PFSK-1 (cell line): ENCODE measurements at regions not wholly inside any gene's neighbourhood (a gene's known extent, or its start where the extent isn't known, plus 50 kb on each side); places are given as distances from the start of the nearest gene placed in this dataset.

ENCODE experiments used
- FOXP2 ChIP-seq: optimal IDR thresholded peaks from 2 replicates; pipeline ENCODE3; 2011; ENCODE audit warnings: borderline replicate concordance, control low read depth, inconsistent platforms; ENCODE audit not compliant: insufficient read depth; ENCODE audit errors: extremely low read length, extremely low read depth
- POLR2AphosphoS5 ChIP-seq: IDR thresholded peaks from 2 replicates; pipeline ENCODE4 v1.6.1; 2012; ENCODE audit warnings: low read depth, mild to moderate bottlenecking, control low read depth, low read length, moderate library complexity
- SIN3A ChIP-seq: IDR thresholded peaks from 2 replicates; pipeline ENCODE4 v1.6.1; 2012; ENCODE audit warnings: mild to moderate bottlenecking, low read length, moderate library complexity, borderline replicate concordance; ENCODE audit not compliant: insufficient read depth
- TAF1 ChIP-seq: IDR thresholded peaks from 2 replicates; pipeline ENCODE4 v1.6.1; 2012; ENCODE audit warnings: low read length, control low read depth, borderline replicate concordance; ENCODE audit not compliant: insufficient read depth
- TF ChIP-seq, protein P1 (sequence below), 2 experiments: IDR thresholded peaks; 2 replicates each; pipeline versions ENCODE4 v1.6.1 to v1.8.0; 2011 to 2012; ENCODE audit warnings: low read depth in 2 of 2, low read length in 2 of 2, control low read depth in 1 of 2, inconsistent platforms in 1 of 2, mild to moderate bottlenecking in 1 of 2, moderate library complexity in 1 of 2; ENCODE audit not compliant: insufficient read depth in 1 of 2

DNA sequence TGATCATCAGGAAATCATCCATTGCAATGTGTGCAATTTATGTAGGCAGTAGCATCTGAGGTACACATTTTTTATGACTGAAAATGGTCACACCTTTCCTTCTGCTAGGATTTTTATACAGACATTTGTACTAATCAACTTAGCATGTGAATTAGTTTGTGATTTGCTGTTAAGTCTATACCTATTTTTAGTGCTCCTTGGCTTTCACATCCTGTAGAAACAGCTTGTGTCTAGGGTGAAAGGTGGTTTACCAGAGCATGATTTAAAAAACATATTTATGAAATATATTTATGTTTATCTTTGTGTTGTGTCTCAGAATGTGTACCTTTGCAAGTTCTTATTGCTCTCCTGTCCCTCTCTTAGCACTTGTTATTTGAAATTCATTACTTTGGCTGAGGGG, 916.0 kb downstream of the TECRL start:
- TF ChIP-seq POLR2AphosphoS5 (no peak), SIN3A (no peak), TAF1 (no peak), FOXP2 (no peak)
- TF ChIP-seq, protein P1, sequence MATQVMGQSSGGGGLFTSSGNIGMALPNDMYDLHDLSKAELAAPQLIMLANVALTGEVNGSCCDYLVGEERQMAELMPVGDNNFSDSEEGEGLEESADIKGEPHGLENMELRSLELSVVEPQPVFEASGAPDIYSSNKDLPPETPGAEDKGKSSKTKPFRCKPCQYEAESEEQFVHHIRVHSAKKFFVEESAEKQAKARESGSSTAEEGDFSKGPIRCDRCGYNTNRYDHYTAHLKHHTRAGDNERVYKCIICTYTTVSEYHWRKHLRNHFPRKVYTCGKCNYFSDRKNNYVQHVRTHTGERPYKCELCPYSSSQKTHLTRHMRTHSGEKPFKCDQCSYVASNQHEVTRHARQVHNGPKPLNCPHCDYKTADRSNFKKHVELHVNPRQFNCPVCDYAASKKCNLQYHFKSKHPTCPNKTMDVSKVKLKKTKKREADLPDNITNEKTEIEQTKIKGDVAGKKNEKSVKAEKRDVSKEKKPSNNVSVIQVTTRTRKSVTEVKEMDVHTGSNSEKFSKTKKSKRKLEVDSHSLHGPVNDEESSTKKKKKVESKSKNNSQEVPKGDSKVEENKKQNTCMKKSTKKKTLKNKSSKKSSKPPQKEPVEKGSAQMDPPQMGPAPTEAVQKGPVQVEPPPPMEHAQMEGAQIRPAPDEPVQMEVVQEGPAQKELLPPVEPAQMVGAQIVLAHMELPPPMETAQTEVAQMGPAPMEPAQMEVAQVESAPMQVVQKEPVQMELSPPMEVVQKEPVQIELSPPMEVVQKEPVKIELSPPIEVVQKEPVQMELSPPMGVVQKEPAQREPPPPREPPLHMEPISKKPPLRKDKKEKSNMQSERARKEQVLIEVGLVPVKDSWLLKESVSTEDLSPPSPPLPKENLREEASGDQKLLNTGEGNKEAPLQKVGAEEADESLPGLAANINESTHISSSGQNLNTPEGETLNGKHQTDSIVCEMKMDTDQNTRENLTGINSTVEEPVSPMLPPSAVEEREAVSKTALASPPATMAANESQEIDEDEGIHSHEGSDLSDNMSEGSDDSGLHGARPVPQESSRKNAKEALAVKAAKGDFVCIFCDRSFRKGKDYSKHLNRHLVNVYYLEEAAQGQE (IDR thresholded peaks at IDR 0.05; ENCODE audit: insufficient read depth in 1 of 2, low read depth in 2 of 2, low read length in 2 of 2): no peak

DNA sequence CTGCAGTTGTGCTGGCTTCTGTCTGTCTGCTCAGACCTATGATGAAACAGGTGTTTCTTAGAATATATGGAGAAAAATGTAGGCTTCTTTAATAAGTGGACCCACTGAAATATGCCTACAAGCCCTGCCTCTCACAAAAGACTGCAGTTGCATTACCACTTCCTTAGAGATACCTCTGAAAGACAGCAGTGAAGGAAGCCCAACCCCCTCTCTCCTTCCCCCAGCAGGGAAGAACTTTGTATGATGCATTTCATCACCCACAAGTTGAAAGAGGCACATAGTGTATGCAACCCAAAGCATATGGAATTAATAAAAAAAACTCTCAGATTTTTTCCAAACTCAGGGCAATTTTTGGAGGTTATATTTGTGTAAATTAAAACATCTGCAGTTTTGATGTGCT, 916.7 kb downstream of the TECRL start:
- TF ChIP-seq FOXP2 (no peak), TAF1 (no peak), POLR2AphosphoS5 (no peak), SIN3A (no peak)
- TF ChIP-seq, protein P1 (IDR thresholded peaks at IDR 0.05; ENCODE audit: insufficient read depth in 1 of 2, low read depth in 2 of 2, low read length in 2 of 2): no peak

DNA sequence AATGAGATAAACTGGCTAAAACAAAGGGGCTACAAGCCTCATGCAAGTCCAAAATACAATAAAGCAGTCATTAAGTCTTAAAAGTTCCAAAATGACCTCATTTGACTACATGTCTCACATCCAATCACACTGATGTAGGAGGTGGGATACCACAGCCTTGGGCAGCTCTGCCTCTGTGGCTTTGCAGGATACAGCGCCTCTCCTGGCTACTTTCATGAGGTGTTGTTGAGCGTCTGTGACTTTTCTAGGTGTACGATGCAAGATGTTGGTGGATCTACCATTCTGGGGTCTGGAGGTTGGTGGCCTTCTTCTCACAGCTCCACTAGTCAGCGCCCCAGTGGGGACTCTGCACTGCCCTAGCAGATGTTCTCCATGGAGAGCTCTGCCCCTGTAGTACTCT, 944.9 kb downstream of the TECRL start:
- no peak for TF ChIP-seq POLR2AphosphoS5

DNA sequence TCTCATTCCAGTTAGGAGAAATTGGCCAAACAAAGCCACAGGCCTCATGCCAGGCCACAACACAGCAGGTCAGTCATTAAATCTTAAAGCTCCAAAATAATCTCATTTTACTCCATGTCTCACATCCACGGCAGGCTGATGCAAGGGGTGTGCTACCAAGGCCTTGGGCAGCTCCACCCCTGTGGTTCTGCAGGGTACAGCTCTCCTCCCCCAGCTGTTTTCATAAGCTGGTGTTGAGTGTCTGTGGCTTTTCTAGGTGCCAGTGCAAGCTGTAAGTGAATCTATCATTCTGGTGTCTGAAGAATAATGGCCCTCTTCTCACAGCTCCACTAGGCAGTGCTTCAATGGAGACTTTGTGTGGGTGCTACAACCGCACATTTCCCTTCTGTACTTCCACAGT, 949.2 kb downstream of the TECRL start:
- TF ChIP-seq POLR2AphosphoS5 (no peak), TAF1 (no peak), FOXP2 (no peak), SIN3A (no peak)
- TF ChIP-seq, protein P1 (IDR thresholded peaks at IDR 0.05; ENCODE audit: insufficient read depth in 1 of 2, low read depth in 2 of 2, low read length in 2 of 2): no peak

DNA sequence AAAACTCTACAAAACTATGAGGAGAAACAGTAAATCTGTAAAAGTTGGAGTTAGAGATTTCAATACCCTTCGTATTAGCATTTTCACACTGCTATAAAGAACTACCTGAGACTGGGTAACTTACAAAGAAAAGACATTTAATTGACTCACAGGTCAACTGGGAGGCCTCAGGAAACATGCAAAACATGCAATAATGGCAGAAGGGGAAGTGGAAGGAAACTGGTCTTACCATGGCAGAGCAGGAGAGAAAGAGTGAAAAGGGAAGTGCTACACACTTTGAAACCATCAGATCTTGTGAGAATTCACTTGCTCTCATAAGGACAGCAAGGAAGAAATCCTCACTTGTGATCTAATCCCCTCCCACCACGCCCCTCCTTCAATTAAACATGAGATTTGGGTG, 949.9 kb downstream of the TECRL start:
- no peak for TF ChIP-seq FOXP2
- TF ChIP-seq SIN3A: no peak
- TF ChIP-seq TAF1: no peak
- TF ChIP-seq, protein P1 (IDR thresholded peaks at IDR 0.05; ENCODE audit: insufficient read depth in 1 of 2, low read depth in 2 of 2, low read length in 2 of 2): no peak
- TF ChIP-seq POLR2AphosphoS5: no peak
